ENCODE measurements at regions not wholly inside any gene's neighbourhood (a gene's known extent, or its start where the extent isn't known, plus 50 kb on each side); places are given as distances from the start of the nearest gene placed in this dataset.
"Not testable (repeated sequence)": the region's sequence is repeated elsewhere in the genome, so short reads cannot be mapped to it uniquely, and the experiment has no call there.

DNA sequence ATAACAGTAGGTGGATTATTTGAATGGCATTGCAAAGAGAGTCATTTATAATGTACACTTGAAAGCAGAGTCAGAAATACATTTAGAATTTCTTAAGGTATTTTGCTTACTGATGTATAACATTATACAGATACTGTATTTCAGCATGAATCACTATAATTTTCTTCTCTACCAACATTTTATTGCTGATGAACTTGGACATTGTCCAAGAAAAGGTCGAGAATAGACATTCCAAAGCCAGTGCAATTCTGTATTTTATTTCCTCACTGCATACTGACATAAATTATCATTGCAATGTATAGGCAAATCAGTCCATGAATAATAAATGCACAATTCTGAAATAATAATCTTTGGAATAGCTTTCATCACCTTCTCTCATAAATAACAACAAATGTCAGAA lies 1420.0 kb upstream of the EYS start:
- H3K4me3 ChIP-seq (ENCODE audit: low read length), result no peak overlapping the region

DNA sequence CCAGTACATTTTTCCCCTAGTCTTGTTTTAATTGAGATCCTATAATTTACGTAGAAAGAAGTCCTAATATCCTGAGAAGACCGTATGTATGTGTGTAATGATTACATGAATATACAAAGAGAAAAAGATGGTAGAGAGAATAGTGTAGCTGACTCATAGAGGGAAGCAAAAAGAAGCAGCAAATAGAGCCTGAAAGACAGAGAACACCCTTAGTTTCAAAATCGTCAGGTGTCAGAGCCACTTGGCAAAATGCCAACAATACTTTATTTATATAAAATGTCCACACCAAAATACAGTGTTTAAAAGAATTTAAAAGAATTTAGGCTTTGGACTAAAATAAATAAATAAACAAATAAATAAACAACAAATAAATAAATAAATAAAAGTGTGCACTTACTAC lies 1414.1 kb upstream of the EYS start:
- TF ChIP-seq ZNF274 (IDR thresholded peaks at IDR 0.05; ENCODE audit: low read depth, low read length), result no peak

More for the DNA sequence above, 1420.0 kb upstream of the EYS start:
- no peak for TF ChIP-seq ZNF274 (IDR thresholded peaks at IDR 0.05; ENCODE audit: low read depth, low read length)

DNA sequence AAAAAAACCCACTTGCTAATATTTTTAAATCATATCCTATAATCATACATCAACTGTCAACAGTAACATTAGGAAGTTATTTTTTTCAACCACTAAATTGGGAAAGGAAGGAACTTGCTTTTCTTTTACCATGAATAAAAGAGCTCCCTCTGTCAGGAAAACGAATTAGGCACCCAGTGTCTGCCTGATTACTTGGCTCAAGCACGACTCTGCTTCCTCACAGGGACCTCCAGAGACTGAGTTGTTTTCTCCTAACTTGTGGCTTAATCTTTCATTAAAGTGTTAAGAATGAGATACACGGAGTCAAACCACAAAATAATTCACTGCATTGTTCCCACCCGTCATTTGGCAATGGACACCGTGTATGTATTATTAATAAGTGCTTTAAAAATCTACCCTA lies 1405.1 kb upstream of the EYS start:
- TF ChIP-seq ZNF274 (IDR thresholded peaks at IDR 0.05; ENCODE audit: low read depth, low read length), result no peak
- no peak overlapping the region for H3K4me3 ChIP-seq (ENCODE audit: low read length)

More for the DNA sequence above, 1414.1 kb upstream of the EYS start:
- no peak overlapping the region for H3K4me3 ChIP-seq (ENCODE audit: low read length)

DNA sequence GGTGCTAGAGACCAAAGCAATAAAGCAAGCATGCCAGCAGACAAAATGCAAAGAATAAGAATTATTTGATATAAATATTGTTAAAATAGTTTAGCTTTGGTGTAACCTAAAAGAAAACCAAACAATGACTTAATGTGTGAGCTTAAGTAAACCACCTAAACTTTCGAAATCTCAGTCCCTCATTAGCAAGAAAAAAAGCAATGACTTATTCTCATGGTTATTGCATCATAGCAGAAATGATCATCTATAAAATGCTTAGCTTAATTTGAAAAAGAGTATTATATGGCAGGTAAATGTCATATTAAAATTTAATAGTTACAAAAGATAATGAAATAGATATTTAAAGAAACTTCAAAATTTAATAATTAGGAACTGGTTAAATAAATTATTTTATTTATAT lies 1395.7 kb upstream of the EYS start:
- TF ChIP-seq ZNF274 (IDR thresholded peaks at IDR 0.05; ENCODE audit: low read depth, low read length), result no peak
- H3K4me3 ChIP-seq (ENCODE audit: low read length), result no peak overlapping the region

DNA sequence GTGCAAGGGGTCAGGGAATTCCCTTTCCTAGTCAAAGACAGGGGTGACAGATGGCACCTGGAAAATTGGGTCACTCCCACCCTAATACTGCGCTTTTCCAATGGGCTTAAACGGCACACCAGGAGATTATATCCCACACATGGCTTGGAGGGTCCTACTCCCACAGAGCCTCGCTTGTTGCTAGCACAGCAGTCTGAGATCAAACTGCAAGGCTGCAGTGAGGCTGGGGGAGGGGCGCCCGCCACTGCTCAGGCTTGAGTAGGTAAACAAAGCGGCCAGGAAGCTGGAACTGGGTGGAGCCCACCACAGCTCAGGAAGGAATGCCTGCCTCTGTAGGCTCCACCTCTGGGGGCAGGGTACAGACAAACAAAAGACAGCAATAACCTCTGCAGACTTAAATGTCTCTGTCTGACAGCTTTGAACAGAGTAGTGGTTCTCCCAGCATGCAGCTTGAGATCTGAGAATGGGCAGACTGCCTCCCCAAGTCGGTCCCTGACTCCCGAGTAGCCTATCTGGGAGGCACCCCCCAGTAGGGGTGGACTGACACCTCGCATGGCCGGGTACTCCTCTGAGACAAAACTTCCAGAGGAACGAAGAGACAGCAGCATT lies 1388.7 kb upstream of the EYS start:
- not testable (repeated sequence) for H3K4me3 ChIP-seq (ENCODE audit: low read length)

DNA sequence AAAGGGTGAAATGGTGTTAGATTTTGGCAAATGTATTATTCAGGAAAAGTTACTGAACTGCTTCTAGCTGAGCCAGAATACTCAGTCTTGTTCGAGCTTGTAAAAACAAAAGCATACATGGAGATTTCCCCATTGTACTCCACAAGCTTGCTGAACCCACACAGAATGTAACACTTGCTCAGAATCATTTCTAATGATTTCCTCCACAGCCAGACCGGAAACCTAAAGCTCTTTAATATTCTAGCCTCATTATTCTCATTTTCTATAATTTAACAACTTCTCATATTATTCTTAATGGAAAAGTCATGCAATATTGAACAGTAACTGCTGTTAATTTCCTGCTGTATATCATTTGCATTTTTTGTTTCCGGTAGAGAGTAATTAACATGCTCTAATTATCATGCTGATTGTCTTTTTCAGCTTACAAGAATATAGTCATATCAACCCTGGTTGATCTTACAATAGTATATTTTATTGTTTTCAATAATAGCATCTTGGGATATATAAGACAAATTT lies 1387.5 kb upstream of the EYS start:
- no peak overlapping the region for H3K4me3 ChIP-seq (ENCODE audit: low read length)
- no peak for TF ChIP-seq ZNF274 (IDR thresholded peaks at IDR 0.05; ENCODE audit: low read depth, low read length)

DNA sequence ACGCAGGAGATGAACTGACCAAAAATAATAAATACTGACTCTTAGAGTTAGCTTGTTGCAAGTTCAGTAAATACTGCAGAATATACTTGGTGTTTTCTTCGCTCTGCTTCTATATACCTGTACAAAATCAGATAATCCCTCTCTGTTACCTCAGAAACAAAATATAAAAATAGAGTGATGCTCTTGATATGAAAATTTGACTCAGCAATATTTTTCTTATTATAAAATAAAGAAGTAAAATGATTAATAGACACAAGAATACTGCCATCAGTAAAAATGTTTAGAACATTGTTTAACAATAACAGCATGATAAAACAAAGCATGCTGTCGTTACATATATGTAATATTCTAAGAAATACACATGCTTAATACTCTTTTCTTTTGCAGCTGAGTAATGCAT lies 1366.9 kb upstream of the EYS start:
- no peak for TF ChIP-seq ZNF274 (IDR thresholded peaks at IDR 0.05; ENCODE audit: low read depth, low read length)
- no peak overlapping the region for H3K4me3 ChIP-seq (ENCODE audit: low read length)

DNA sequence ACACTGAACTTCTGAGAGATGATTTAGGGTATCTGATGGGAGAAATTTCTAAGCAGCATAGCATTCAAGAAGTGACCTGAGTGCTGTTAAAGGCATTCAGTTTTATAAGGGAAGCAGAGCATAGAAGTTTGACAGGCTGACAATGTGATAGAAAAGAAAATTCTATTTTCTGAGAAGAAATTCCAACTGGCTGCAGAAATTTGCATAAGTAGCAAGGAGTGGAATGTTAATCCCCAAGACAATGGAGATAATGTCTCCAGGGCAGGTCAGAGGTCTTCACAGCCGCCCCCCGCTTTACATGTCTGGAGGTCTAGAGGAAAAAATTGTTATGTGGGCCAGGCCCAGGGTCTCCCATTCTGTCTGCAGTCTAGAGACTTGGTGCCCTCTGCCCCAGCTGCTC lies 1361.8 kb upstream of the EYS start:
- no peak for TF ChIP-seq ZNF274 (IDR thresholded peaks at IDR 0.05; ENCODE audit: low read depth, low read length)
- H3K4me3 ChIP-seq (ENCODE audit: low read length), result no peak overlapping the region

DNA sequence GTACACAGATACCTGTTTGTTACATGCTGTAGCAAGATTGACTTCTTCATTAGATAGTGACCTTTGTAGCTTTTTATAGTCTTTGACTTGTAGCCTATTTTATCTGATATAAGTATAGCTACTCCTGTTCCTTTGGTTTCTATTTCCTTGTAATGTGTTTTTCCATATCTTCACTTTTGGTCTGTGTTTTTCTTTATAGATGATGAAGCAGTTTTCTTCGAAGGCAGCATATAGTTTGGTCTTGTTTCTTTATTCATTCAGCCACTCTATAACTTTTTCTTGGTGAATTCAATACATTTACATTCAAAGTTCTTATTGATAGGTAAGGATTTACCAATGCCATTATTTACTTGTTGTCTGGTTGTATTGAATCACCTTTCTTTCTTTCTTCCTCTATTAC lies 1357.3 kb upstream of the EYS start:
- no peak overlapping the region for H3K4me3 ChIP-seq (ENCODE audit: low read length)
- no peak for TF ChIP-seq ZNF274 (IDR thresholded peaks at IDR 0.05; ENCODE audit: low read depth, low read length)

DNA sequence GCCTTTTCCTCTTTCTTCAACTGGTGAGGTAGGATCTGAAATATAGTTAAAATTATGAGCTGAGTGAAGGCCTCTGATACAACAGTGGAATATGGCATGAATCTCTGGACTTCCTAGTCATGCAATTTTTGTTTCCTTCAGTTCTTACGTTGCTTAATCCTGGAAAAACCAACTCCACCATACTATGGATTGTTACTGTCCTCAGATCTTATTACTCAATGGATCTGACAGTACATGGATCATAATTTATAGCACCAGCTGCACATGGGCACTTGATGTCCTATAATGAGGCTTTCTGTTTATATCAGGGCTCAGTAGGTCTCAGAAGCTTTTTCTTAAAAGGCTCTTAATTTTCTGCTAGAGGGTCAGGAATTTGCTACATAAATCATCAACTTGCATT lies 1341.0 kb upstream of the EYS start:
- no peak overlapping the region for H3K4me3 ChIP-seq (ENCODE audit: low read length)
- no peak for TF ChIP-seq ZNF274 (IDR thresholded peaks at IDR 0.05; ENCODE audit: low read depth, low read length)

DNA sequence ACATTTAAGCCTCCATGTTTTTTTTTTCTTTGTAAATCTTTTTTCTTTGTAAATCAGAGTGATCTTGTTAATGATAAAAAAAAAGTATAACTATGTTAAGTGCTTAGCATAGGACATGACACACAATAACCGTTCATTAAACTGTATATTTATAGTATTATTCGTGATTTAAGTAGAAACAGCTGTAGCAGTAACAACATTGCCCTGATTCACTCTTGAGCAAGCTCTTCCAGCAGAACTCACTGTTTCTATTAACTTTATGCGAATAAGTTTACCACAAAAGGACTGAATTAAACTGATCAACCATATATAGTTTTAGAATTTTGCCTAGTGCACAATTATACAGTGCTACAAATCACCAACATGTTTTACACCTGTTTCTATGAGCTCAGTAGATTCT lies 1338.0 kb upstream of the EYS start:
- no peak for TF ChIP-seq ZNF274 (IDR thresholded peaks at IDR 0.05; ENCODE audit: low read depth, low read length)
- no peak overlapping the region for H3K4me3 ChIP-seq (ENCODE audit: low read length)

DNA sequence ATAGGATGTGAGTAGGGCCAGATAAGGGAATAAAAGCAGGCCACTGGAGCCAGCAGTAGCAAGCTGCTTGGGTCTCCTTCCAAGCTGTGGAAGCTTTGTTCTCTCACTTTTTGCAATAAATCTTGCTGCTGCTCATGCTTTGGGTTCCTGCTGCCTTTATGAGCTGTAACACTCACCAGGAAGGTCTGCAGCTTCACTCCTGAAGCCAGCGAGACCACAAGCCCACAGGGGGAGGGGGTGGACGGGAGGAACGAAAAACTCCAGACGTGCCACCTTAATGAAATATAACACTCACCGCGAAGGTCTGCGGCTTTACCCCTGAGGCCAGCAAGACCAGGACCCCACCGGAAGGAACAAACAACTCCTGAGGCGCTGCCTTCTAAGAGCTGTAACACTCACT lies 1324.4 kb upstream of the EYS start:
- H3K4me3 ChIP-seq (ENCODE audit: low read length), result no peak overlapping the region
- TF ChIP-seq ZNF274 (IDR thresholded peaks at IDR 0.05; ENCODE audit: low read depth, low read length), result no peak

DNA sequence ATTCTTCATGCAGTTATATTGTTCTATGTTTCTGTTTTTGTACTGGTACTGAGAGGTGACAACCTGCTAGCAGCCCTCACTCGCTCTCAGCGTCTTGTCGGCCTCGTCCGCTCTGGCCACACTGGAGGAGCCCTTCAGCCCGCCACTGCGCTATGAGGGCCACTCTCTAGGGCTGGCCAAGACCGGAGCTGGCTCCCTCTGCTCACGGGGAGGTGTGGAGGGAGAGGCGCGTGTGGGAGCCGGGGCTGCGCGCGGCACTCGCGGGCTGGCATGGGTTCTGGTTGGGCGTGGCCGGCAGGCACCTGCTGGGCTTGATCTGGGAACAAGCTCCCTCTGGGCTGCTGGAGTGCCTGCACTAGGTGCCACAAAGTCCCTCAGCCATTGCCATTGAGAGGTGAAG lies 1323.8 kb upstream of the EYS start:
- no peak overlapping the region for H3K4me3 ChIP-seq (ENCODE audit: low read length)
- TF ChIP-seq ZNF274 (IDR thresholded peaks at IDR 0.05; ENCODE audit: low read depth, low read length), result no peak

DNA sequence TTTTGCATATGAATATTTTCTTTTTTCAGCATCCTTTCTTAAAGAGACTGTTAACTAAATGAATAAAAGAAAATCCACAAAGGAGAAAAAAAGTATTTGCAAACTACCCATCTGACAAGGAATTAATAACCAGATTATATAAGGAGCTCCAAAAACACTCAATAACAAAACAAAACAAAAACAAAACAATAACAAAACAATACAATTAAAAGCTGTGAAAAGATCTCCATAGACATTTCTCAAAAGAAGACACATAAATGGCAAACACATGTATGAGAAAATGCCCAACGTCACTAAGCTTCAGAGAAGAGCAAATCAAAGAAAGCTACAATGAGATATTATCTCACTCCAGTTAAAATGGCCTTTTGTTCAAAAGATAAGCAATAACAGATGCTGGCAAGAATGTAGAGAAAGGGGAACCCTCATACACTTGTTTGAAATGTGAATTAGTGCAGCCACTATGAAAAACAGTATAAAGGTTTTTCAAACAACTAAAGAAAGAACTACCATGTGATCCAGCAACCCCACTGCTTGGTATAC lies 1310.0 kb upstream of the EYS start:
- no peak for TF ChIP-seq ZNF274 (IDR thresholded peaks at IDR 0.05; ENCODE audit: low read depth, low read length)
- no peak overlapping the region for H3K4me3 ChIP-seq (ENCODE audit: low read length)

DNA sequence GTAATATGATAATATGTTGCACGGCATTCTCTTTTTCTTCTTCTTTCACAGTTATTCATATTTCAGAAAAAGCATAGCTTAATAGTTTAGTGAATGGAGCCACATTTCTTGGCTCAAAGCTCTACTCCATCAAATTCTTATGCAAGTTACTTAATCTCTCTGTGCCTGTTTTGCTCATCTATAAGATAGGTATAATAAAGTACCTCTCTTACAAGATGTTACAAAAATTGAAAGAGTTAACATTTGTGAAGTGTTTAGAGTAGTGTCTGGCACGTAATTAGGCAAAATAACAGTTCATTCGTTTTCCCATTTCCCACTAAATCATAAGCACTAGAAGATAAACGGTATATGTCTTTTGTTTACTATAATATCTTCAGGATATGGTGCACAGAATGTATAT lies 1304.4 kb upstream of the EYS start:
- TF ChIP-seq ZNF274 (IDR thresholded peaks at IDR 0.05; ENCODE audit: low read depth, low read length), result no peak
- H3K4me3 ChIP-seq (ENCODE audit: low read length), result no peak overlapping the region

DNA sequence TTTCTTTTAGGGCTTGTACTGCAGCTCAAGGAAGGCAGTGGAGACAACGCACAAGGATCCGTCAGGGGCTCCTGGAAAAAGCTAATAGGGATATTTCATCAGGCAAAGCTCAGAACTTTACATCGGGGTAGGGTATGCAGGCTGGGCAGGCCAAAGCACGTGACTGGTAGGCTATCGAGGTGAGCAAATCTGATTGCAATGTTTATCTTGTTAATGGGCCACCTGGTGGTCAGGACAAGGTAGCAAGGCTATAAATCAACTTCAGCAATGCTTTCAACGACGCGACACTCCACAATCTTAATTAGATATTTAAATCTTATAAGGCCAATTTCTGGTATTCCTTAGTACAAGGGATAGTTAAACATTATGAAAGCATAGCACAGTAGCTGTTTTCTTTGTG lies 1302.8 kb upstream of the EYS start:
- no peak for TF ChIP-seq ZNF274 (IDR thresholded peaks at IDR 0.05; ENCODE audit: low read depth, low read length)
- no peak overlapping the region for H3K4me3 ChIP-seq (ENCODE audit: low read length)

Data from GM08714 (cell line).